Fibroblast of lung (primary cell): ENCODE measurements at regions not wholly inside any gene's neighbourhood (a gene's known extent, or its start where the extent isn't known, plus 50 kb on each side); places are given as distances from the start of the nearest gene placed in this dataset.

Source experiments
- EZH2 ChIP-seq: IDR thresholded peaks from 2 replicates; pipeline ENCODE4 v1.5.1; 2012; ENCODE audit warnings: low read length, control low read depth, mild to moderate bottlenecking; ENCODE audit errors: missing control alignments
- TF ChIP-seq, protein P1 (sequence below), 2 donors: IDR thresholded peaks in 1 of 2; conservative IDR thresholded peaks in 1 of 2; 1 replicate in 1 of 2; 2 replicates in 1 of 2; pipeline ENCODE4 v1.5.1; 2011 to 2012; ENCODE audit warnings: low read length in 2 of 2, control low read depth in 1 of 2, inconsistent platforms in 1 of 2, low read depth in 1 of 2, mild to moderate bottlenecking in 1 of 2

- TF ChIP-seq, protein P1, sequence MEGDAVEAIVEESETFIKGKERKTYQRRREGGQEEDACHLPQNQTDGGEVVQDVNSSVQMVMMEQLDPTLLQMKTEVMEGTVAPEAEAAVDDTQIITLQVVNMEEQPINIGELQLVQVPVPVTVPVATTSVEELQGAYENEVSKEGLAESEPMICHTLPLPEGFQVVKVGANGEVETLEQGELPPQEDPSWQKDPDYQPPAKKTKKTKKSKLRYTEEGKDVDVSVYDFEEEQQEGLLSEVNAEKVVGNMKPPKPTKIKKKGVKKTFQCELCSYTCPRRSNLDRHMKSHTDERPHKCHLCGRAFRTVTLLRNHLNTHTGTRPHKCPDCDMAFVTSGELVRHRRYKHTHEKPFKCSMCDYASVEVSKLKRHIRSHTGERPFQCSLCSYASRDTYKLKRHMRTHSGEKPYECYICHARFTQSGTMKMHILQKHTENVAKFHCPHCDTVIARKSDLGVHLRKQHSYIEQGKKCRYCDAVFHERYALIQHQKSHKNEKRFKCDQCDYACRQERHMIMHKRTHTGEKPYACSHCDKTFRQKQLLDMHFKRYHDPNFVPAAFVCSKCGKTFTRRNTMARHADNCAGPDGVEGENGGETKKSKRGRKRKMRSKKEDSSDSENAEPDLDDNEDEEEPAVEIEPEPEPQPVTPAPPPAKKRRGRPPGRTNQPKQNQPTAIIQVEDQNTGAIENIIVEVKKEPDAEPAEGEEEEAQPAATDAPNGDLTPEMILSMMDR (conservative IDR thresholded peaks at IDR 0.05 in 1 of 2, IDR thresholded peaks at IDR 0.05 in 1 of 2; ENCODE audit: low read depth in 1 of 2, low read length in 2 of 2): no peak
- no peak for TF ChIP-seq EZH2
Observed at GRCh38 chr14:80390906-80391305, 179.6 kb upstream of the DIO2 start.
